MM.1S (cell line): ENCODE measurements at regions not wholly inside any gene's neighbourhood (a gene's known extent, or its start where the extent isn't known, plus 50 kb on each side); places are given as distances from the start of the nearest gene placed in this dataset.

ENCODE experiments used
- DNase-seq: peaks from one replicate; pipeline ENCODE4 v3.0.0-alpha.2; 2015
- H2AFZ ChIP-seq: fragments of 300-600 bp; sonication (generic); 2 replicates; pipeline ENCODE4 v1.6.0; 2016; ENCODE audit warnings: antibody characterized with exemption, low read length
- H3F3A ChIP-seq: fragments of 300-600 bp; sonication (generic); 2 replicates; pipeline ENCODE4 v1.6.1; 2016; ENCODE audit warnings: mild to moderate bottlenecking, antibody characterized with exemption, low read length, moderate library complexity, mixed read lengths; ENCODE audit not compliant: insufficient read depth
- H3K27ac ChIP-seq: fragments of 300-600 bp; sonication (generic); 2 replicates; pipeline ENCODE4 v1.5.1; 2016; ENCODE audit warnings: mild to moderate bottlenecking, low read length
- H3K27me3 ChIP-seq: fragments of 300-600 bp; sonication (generic); replicated peaks from 2 replicates; pipeline ENCODE4 v1.6.0; 2016; ENCODE audit warnings: low read length; ENCODE audit not compliant: insufficient read depth
- H3K36me3 ChIP-seq: fragments of 300-600 bp; sonication (generic); replicated peaks from 2 replicates; pipeline ENCODE4 v1.6.1; 2016; ENCODE audit warnings: mild to moderate bottlenecking, low read length, mixed read lengths; ENCODE audit not compliant: insufficient read depth
- H3K4me1 ChIP-seq: fragments of 300-600 bp; sonication (generic); 2 replicates; pipeline ENCODE4 v1.6.1; 2016; ENCODE audit warnings: low read length, mixed read lengths
- H3K4me2 ChIP-seq: fragments of 300-600 bp; sonication (generic); 2 replicates; pipeline ENCODE4 v1.6.0; 2016; ENCODE audit warnings: low read depth, low read length
- H3K4me3 ChIP-seq: fragments of 300-600 bp; sonication (generic); 2 replicates; pipeline ENCODE4 v1.5.1; 2016; ENCODE audit warnings: low read length, mixed read lengths
- H3K79me2 ChIP-seq: fragments of 300-600 bp; sonication (generic); 2 replicates; pipeline ENCODE4 v1.6.1; 2016; ENCODE audit warnings: mixed run types, low read length, mixed read lengths
- H3K9ac ChIP-seq: fragments of 300-600 bp; sonication (generic); 2 replicates; pipeline ENCODE4 v1.6.1; 2016; ENCODE audit warnings: low read length, mixed read lengths
- H3K9me2 ChIP-seq: fragments of 300-600 bp; sonication (generic); replicated peaks from 2 replicates; pipeline ENCODE4 v1.6.1; 2016; ENCODE audit warnings: mild to moderate bottlenecking, low read length, mixed read lengths; ENCODE audit not compliant: insufficient read depth
- H3K9me3 ChIP-seq: fragments of 300-600 bp; sonication (generic); replicated peaks from 2 replicates; pipeline ENCODE4 v1.6.1; 2016; ENCODE audit warnings: mild to moderate bottlenecking, low read length, mixed read lengths; ENCODE audit not compliant: insufficient read depth
- H4K20me1 ChIP-seq: fragments of 300-600 bp; sonication (generic); 2 replicates; pipeline ENCODE4 v1.6.1; 2016; ENCODE audit warnings: mild to moderate bottlenecking, low read length, moderate library complexity, mixed read lengths; ENCODE audit not compliant: insufficient read depth
- EZH2 ChIP-seq: fragments of 300-600 bp; sonication (generic); optimal IDR thresholded peaks from 2 replicates; pipeline ENCODE3; 2017; ENCODE audit warnings: low read depth, mild to moderate bottlenecking, antibody characterized with exemption, low read length, mixed read lengths
- EZH2phosphoT487 ChIP-seq: fragments of 300-600 bp; sonication (generic); IDR thresholded peaks from 2 replicates; pipeline ENCODE4 v1.6.1; 2018; ENCODE audit warnings: antibody characterized with exemption, low read length
- TF ChIP-seq, protein P1 (sequence below): fragments of 300-600 bp; sonication (generic); IDR thresholded peaks from 2 replicates; pipeline ENCODE4 v1.5.1; 2016; ENCODE audit warnings: antibody characterized with exemption, low read length, mixed read lengths

DNA sequence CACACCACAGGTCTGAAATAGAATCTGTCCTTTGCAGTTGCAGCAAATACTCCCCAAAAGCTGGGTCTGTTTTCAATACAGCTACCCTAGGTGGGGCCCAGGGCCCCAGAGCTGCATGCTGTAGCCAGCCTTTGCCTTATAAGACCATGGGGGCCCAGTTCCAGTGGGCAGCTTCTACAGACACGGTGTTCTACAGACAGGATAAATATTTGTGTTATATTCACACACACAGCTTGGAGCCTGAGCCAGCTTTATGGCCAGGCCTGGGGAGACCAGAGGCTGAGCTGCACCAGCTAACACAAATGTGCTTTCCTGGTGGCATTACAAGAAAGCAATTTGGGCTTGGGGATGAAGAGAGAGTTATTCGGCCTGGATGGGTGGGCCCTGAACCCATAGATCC, 151.8 kb upstream of the NCAM1 start:
- Histone ChIP-seq H3K79me2 (no peaks in the 10 kb centered on the region), H3K4me3 (no peak overlapping the region), H3K36me3 (no peaks in the 10 kb centered on the region), H3K9ac (no peak overlapping the region), H2AFZ (no peak overlapping the region), H3K9me2 (no peaks in the 10 kb centered on the region), H3K4me2 (no peak overlapping the region), H3K27me3 (no peaks in the 10 kb centered on the region), H3K4me1 (no peaks in the 10 kb centered on the region), H3K9me3 (no peaks in the 10 kb centered on the region), H3F3A (no peaks in the 10 kb centered on the region), H3K27ac (no peak overlapping the region), H4K20me1 (no peaks in the 10 kb centered on the region)
- no peak for DNase-seq
- TF ChIP-seq EZH2 = no peak
- TF ChIP-seq, protein P1, sequence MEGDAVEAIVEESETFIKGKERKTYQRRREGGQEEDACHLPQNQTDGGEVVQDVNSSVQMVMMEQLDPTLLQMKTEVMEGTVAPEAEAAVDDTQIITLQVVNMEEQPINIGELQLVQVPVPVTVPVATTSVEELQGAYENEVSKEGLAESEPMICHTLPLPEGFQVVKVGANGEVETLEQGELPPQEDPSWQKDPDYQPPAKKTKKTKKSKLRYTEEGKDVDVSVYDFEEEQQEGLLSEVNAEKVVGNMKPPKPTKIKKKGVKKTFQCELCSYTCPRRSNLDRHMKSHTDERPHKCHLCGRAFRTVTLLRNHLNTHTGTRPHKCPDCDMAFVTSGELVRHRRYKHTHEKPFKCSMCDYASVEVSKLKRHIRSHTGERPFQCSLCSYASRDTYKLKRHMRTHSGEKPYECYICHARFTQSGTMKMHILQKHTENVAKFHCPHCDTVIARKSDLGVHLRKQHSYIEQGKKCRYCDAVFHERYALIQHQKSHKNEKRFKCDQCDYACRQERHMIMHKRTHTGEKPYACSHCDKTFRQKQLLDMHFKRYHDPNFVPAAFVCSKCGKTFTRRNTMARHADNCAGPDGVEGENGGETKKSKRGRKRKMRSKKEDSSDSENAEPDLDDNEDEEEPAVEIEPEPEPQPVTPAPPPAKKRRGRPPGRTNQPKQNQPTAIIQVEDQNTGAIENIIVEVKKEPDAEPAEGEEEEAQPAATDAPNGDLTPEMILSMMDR = no peak
- no peak for TF ChIP-seq EZH2phosphoT487

DNA sequence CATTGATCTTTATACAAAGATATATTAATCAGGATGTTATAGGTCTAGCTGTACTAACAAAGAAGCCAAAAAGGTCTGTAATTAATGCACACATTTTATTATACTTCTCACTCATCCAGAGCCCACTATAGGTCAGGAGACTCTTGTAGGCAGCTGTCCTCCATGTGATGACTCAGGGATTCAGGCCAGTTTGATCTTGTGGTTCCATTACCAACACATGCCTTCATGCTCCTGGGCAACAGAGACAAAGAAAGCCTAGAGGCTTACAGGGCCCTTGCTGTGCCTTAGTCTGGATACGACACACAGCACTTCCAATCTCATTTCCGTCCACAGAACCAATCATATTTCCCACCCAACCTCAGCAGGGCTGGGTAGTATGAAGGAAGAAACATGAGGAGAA, 150.3 kb upstream of the NCAM1 start:
- TF ChIP-seq EZH2phosphoT487 (no peak), EZH2 (no peak)
- TF ChIP-seq, protein P1 = no peak

DNA sequence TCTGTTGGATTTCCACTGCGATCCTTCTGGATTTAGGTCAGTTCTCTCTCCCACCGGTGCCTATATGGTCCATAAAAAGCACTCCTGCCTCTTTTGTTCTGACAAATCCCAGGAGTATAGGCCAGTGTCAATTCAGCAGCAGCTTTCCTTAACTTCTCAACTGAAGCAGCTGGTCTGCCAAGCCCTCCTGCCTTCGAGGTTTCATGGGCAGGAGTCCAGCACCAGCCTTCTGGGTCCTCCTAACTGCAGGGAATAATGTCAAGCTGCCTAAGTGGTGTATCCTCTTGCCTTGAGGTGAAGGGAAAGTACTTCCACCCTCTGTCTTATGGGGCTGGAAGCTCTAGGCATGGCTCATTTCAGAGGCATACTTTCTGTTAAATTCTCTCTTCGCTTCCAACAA, 149.4 kb upstream of the NCAM1 start:
- TF ChIP-seq EZH2phosphoT487 (no peak), EZH2 (no peak)
- TF ChIP-seq, protein P1 = no peak
- Histone ChIP-seq H3K4me3 (no peak overlapping the region), H3K36me3 (no peaks in the 10 kb centered on the region), H3K27me3 (no peaks in the 10 kb centered on the region), H3F3A (no peaks in the 10 kb centered on the region), H3K27ac (no peak overlapping the region), H3K4me2 (no peak overlapping the region), H3K79me2 (no peaks in the 10 kb centered on the region), H4K20me1 (no peaks in the 10 kb centered on the region), H3K4me1 (no peaks in the 10 kb centered on the region), H3K9ac (no peak overlapping the region), H3K9me2 (no peaks in the 10 kb centered on the region), H2AFZ (no peak overlapping the region), H3K9me3 (no peaks in the 10 kb centered on the region)
- no peak for DNase-seq

More for the DNA sequence above, 150.3 kb upstream of the NCAM1 start:
- Histone ChIP-seq H3K9ac (no peak overlapping the region), H3K9me2 (no peaks in the 10 kb centered on the region), H3K4me2 (no peak overlapping the region), H3K4me1 (no peaks in the 10 kb centered on the region), H2AFZ (no peak overlapping the region), H3K36me3 (no peaks in the 10 kb centered on the region), H3K9me3 (no peaks in the 10 kb centered on the region), H3K79me2 (no peaks in the 10 kb centered on the region), H3K27ac (no peak overlapping the region), H3F3A (no peaks in the 10 kb centered on the region), H3K27me3 (no peaks in the 10 kb centered on the region), H4K20me1 (no peaks in the 10 kb centered on the region), H3K4me3 (no peak overlapping the region)
- DNase-seq = no peak
